ENCODE measurements at regions not wholly inside any gene's neighbourhood (a gene's known extent, or its start where the extent isn't known, plus 50 kb on each side); places are given as distances from the start of the nearest gene placed in this dataset.

DNA sequence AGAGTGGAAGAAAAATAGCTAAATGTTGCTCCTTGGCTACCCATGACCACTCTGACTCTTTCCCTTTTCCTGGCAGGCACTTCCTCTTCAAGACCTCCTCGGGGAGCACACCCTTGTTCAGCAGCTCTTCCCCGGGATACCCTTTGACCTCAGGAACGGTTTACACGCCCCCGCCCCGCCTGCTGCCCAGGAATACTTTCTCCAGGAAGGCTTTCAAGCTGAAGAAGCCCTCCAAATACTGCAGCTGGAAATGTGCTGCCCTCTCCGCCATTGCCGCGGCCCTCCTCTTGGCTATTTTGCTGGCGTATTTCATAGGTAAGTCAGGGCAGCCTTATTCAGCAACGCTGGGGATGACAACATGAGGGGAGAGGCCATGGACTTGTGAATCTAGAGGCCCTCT is 298.6 kb upstream of the WWC1 start:
- Histone ChIP-seq H3K9me3 (no peaks in the 10 kb centered on the region), H3K27me3 (replicated peaks in 1 of 7) (no peaks in the 10 kb centered on the region), H3K4me1 (no peaks in the 10 kb centered on the region), H3K27ac (no peak overlapping the region), H3K4me3 (no peak overlapping the region), H3K36me3 (no peaks in the 10 kb centered on the region)
- DNase-seq = no peak
- intact Hi-C loops (cut with DNase I; ENCODE audit: low total_unique reads) = no loop called here
- WGBS, 5 donors = 74 to 83% (median 80%) methylated on average over 11 of the region's 11 CpGs
- TF ChIP-seq, protein P1, sequence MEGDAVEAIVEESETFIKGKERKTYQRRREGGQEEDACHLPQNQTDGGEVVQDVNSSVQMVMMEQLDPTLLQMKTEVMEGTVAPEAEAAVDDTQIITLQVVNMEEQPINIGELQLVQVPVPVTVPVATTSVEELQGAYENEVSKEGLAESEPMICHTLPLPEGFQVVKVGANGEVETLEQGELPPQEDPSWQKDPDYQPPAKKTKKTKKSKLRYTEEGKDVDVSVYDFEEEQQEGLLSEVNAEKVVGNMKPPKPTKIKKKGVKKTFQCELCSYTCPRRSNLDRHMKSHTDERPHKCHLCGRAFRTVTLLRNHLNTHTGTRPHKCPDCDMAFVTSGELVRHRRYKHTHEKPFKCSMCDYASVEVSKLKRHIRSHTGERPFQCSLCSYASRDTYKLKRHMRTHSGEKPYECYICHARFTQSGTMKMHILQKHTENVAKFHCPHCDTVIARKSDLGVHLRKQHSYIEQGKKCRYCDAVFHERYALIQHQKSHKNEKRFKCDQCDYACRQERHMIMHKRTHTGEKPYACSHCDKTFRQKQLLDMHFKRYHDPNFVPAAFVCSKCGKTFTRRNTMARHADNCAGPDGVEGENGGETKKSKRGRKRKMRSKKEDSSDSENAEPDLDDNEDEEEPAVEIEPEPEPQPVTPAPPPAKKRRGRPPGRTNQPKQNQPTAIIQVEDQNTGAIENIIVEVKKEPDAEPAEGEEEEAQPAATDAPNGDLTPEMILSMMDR (IDR thresholded peaks at IDR 0.05 in 8 of 11, conservative IDR thresholded peaks at IDR 0.05 in 3 of 11) = no peak
- TF ChIP-seq POLR2A (IDR thresholded peaks at IDR 0.05) (no peak), POLR2AphosphoS5 (IDR thresholded peaks at IDR 0.05) (no peak)

DNA sequence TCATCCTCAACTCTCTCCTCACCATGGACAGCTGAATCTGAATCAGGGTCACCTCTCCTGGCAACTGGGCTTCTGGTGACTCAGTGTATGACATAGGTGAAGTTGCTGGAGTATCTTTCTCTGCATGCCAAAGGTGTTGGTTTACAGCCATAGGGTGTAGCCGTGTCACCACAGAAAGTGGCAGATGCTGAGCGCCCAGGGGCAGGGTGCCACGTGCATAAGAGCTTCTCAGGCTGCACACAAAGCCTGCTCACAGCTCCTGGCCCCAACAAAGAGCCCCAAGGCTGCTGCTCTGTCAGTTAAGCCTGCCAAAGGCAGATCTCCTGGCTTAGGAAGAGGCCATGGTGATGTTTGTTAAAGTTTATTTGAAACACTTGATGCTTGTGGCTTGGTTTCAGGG is 297.7 kb upstream of the WWC1 start:
- H3K9me3 ChIP-seq = no peaks in the 10 kb centered on the region
- H3K4me1 ChIP-seq = no peaks in the 10 kb centered on the region
- H3K36me3 ChIP-seq = no peaks in the 10 kb centered on the region
- TF ChIP-seq, protein P1 (IDR thresholded peaks at IDR 0.05 in 8 of 11, conservative IDR thresholded peaks at IDR 0.05 in 3 of 11) = no peak
- TF ChIP-seq POLR2AphosphoS5 (IDR thresholded peaks at IDR 0.05) (no peak), POLR2A (IDR thresholded peaks at IDR 0.05) (no peak)
- H3K27ac ChIP-seq = no peak overlapping the region
- no peaks in the 10 kb centered on the region for H3K27me3 ChIP-seq (replicated peaks in 1 of 7)
- intact Hi-C loops (cut with DNase I; ENCODE audit: low total_unique reads) = no loop called here
- WGBS, 5 donors = 54 to 85% (median 75%) methylated on average over 3 of the region's 3 CpGs
- DNase-seq = no peak
- H3K4me3 ChIP-seq = no peak overlapping the region

DNA sequence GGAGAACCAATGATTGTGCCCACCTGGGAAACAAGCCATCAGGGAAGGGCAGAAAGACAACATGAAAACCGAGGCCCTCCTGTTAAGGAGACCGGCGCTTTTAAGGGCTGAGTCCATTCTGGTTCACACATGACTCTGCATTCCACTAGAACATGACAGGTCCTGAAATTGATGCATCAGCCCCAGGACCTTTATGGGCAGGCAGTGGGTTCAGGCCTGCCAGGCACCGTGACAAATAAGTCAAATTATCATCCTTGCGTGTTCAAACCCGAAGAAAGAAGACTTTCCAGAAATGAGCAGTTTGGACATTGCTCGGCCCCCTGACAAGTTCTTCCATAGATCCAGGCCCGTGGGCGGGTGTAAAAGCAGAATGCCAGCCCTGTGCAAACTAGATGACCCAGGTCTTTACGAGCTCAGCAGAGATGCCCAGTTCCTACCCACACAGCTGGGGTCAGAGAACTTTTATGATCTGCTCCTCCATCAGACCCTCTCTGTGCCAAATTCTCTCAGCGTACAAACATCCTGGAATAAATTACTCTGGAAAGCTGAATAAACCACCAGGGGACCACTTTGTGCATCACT is 295.5 kb upstream of the WWC1 start:
- no peaks in the 10 kb centered on the region for H3K27me3 ChIP-seq (replicated peaks in 1 of 7)
- H3K36me3 ChIP-seq = no peaks in the 10 kb centered on the region
- no peaks in the 10 kb centered on the region for H3K4me1 ChIP-seq
- no peak for DNase-seq
- H3K9me3 ChIP-seq = no peaks in the 10 kb centered on the region
- intact Hi-C loops (cut with DNase I; ENCODE audit: low total_unique reads) = no loop called here
- H3K4me3 ChIP-seq = no peak overlapping the region
- no peak for TF ChIP-seq POLR2AphosphoS5 (IDR thresholded peaks at IDR 0.05)
- TF ChIP-seq, protein P1 (IDR thresholded peaks at IDR 0.05 in 8 of 11, conservative IDR thresholded peaks at IDR 0.05 in 3 of 11) = no peak
- no peak for TF ChIP-seq POLR2A (IDR thresholded peaks at IDR 0.05)
- 75 to 89% (median 84%) methylated on average over 11 of the region's 11 CpGs for WGBS, 5 donors
- no peak overlapping the region for H3K27ac ChIP-seq

DNA sequence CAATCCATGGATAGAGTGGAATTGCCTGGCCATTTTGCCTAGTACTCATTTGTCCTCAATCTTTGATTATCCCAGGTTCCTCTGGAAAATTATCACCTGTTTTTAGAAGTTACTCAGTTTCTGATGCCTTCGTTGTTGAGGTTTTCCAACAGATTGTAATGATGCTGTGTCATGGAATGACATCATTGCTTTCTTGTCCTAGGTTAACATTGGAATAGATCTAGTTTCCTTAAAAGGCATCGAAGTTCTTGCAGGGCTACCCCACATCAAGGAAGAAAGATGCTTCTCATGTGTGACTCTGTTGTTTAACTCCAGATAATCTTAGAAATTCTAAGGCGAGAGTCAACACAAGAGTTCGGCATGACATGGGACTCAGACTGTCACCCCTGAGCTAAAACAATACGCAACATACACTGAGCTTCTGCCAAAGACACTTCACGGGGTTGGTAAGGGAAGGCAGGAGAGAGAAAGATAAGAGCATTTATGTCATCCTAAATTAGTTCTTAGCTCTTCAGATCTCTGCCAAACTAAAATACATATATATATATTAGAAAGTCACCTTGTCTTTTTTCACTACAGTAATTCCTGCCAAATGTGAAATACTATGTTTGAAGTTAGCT is 293.2 kb upstream of the WWC1 start:
- no peak for DNase-seq
- no peaks in the 10 kb centered on the region for H3K36me3 ChIP-seq
- intact Hi-C loops (cut with DNase I; ENCODE audit: low total_unique reads) = no loop called here
- no peaks in the 10 kb centered on the region for H3K4me1 ChIP-seq
- H3K9me3 ChIP-seq = no peaks in the 10 kb centered on the region
- no peaks in the 10 kb centered on the region for H3K27me3 ChIP-seq (replicated peaks in 1 of 7)
- H3K27ac ChIP-seq = no peak overlapping the region
- no peak overlapping the region for H3K4me3 ChIP-seq
- 79 to 85% (median 82%) methylated on average over 6 of the region's 6 CpGs for WGBS, 5 donors
- TF ChIP-seq, protein P1 (IDR thresholded peaks at IDR 0.05 in 8 of 11, conservative IDR thresholded peaks at IDR 0.05 in 3 of 11) = no peak
- no peak for TF ChIP-seq POLR2A (IDR thresholded peaks at IDR 0.05)
- no peak for TF ChIP-seq POLR2AphosphoS5 (IDR thresholded peaks at IDR 0.05)
